ENCODE measurements at regions not wholly inside any gene's neighbourhood (a gene's known extent, or its start where the extent isn't known, plus 50 kb on each side); places are given as distances from the start of the nearest gene placed in this dataset.

DNA sequence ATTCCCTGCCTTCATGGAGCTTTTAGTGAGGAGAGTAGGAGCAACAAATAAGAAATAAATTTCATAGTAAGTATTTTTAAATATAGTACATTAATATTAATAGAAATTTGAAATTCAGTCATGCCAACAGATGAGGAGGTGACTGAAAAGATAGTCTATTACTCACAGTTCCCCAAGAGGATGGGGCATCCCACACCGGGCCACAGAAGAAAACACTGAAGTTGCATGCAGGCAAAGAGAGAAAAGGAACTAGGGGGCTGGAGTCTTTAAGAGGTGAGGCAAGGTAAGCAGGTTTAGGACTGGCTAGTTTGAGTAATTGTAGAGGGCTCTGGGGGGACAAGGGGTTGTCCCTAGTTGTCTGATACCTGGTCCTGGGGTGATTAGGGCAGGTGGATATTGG is 120.1 kb upstream of the UMPS start:
- FAIRE-seq, result no peak
- TF ChIP-seq CTCF (IDR thresholded peaks at IDR 0.05; ENCODE audit: insufficient read depth, low read length, severe bottlenecking), result no peak
- Histone ChIP-seq H3K27me3 (ENCODE audit: control insufficient read depth, insufficient read depth, low read length) (peaks cover 8% of the 10 kb centered on the region), H3K4me3 (ENCODE audit: low read depth, low read length) (no peak overlapping the region), H3K36me3 (ENCODE audit: control insufficient read depth, insufficient read depth, low read length) (no peaks in the 10 kb centered on the region)
- no peak for DNase-seq (ENCODE audit: low read depth)

GRCh38 chr3:124611520-124611919 is 118.7 kb upstream of the UMPS start:
- TF ChIP-seq CTCF (IDR thresholded peaks at IDR 0.05; ENCODE audit: insufficient read depth, low read length, severe bottlenecking), result no peak
- H3K27me3 ChIP-seq (ENCODE audit: control insufficient read depth, insufficient read depth, low read length), result peaks cover 11% of the 10 kb centered on the region
- no peak for DNase-seq (ENCODE audit: low read depth)
- no peak overlapping the region for H3K4me3 ChIP-seq (ENCODE audit: low read depth, low read length)
- H3K36me3 ChIP-seq (ENCODE audit: control insufficient read depth, insufficient read depth, low read length), result no peaks in the 10 kb centered on the region
- peak; percentile 18 for FAIRE-seq

- no peak for FAIRE-seq
- peaks cover 11% of the 10 kb centered on the region for H3K27me3 ChIP-seq (ENCODE audit: control insufficient read depth, insufficient read depth, low read length)
- H3K4me3 ChIP-seq (ENCODE audit: low read depth, low read length), result no peak overlapping the region
- no peak for DNase-seq (ENCODE audit: low read depth)
- H3K36me3 ChIP-seq (ENCODE audit: control insufficient read depth, insufficient read depth, low read length), result no peaks in the 10 kb centered on the region
- no peak for TF ChIP-seq CTCF (IDR thresholded peaks at IDR 0.05; ENCODE audit: insufficient read depth, low read length, severe bottlenecking)
Observed at GRCh38 chr3:124615896-124616543, 114.2 kb upstream of the UMPS start.

GRCh38 chr3:124617177-124617576 is 113.1 kb upstream of the UMPS start:
- no peak for DNase-seq (ENCODE audit: low read depth)
- Histone ChIP-seq H3K36me3 (ENCODE audit: control insufficient read depth, insufficient read depth, low read length) (no peaks in the 10 kb centered on the region), H3K4me3 (ENCODE audit: low read depth, low read length) (no peak overlapping the region), H3K27me3 (ENCODE audit: control insufficient read depth, insufficient read depth, low read length) (peaks cover 11% of the 10 kb centered on the region)
- no peak for TF ChIP-seq CTCF (IDR thresholded peaks at IDR 0.05; ENCODE audit: insufficient read depth, low read length, severe bottlenecking)
- FAIRE-seq, result no peak

- Histone ChIP-seq H3K27me3 (ENCODE audit: control insufficient read depth, insufficient read depth, low read length) (peaks cover 3% of the 10 kb centered on the region), H3K36me3 (ENCODE audit: control insufficient read depth, insufficient read depth, low read length) (no peaks in the 10 kb centered on the region), H3K4me3 (ENCODE audit: low read depth, low read length) (no peak overlapping the region)
- DNase-seq (ENCODE audit: low read depth) (no peak), FAIRE-seq (no peak)
- TF ChIP-seq CTCF (IDR thresholded peaks at IDR 0.05; ENCODE audit: insufficient read depth, low read length, severe bottlenecking), result no peak
Observed at GRCh38 chr3:124619887-124620599, 110.2 kb upstream of the UMPS start.

Measured in bronchial epithelial cell (primary cell).